ENCODE measurements at regions not wholly inside any gene's neighbourhood (a gene's known extent, or its start where the extent isn't known, plus 50 kb on each side); places are given as distances from the start of the nearest gene placed in this dataset.

GRCh38 chr5:125603321-125603720 lies 819.9 kb upstream of the GRAMD2B start:
- CTCF ChIA-PET = no interaction called here
- FAIRE-seq = no peak

More at GRCh38 chr5:125603321-125603720, 819.9 kb upstream of the GRAMD2B start:
- Histone ChIP-seq H3K9me3 (replicated peaks; ENCODE audit: control insufficient read depth, insufficient read depth, low read length) (no peaks in the 10 kb centered on the region), H3K9ac (replicated peaks; ENCODE audit: extremely low read depth, insufficient read depth, low read length) (no peak overlapping the region), H3K4me1 (ENCODE audit: control insufficient read depth, extremely low read depth, insufficient read depth, low read length) (no peaks in the 10 kb centered on the region), H2AFZ (ENCODE audit: low read depth, low read length) (no peak overlapping the region), H3K36me3 (ENCODE audit: control insufficient read depth in 2 of 2, extremely low read depth in 1 of 2, insufficient read depth in 2 of 2, low read length in 2 of 2) (no peaks in the 10 kb centered on the region), H3K9me1 (replicated peaks; ENCODE audit: control insufficient read depth, extremely low read depth, insufficient read depth, low read length) (no peaks in the 10 kb centered on the region), H3K4me3 (replicated peaks in 1 of 3; ENCODE audit: insufficient read depth in 1 of 3, low read depth in 1 of 3, low read length in 3 of 3) (no peak overlapping the region), H3K27me3 (ENCODE audit: control insufficient read depth in 2 of 2, insufficient read depth in 2 of 2, low read length in 2 of 2) (no peaks in the 10 kb centered on the region), H3K79me2 (ENCODE audit: control insufficient read depth, insufficient read depth, low read length) (no peaks in the 10 kb centered on the region), H4K20me1 (replicated peaks; ENCODE audit: control insufficient read depth, extremely low read depth, insufficient read depth, low read length) (no peaks in the 10 kb centered on the region), H3K27ac (ENCODE audit: insufficient read depth, low read depth, low read length) (no peak overlapping the region), H3K4me2 (ENCODE audit: insufficient read depth, low read length) (no peak overlapping the region)
- POLR2A ChIA-PET = no interaction called here
- dilution Hi-C loops (cut with MboI; ENCODE audit: extremely low pct_ligation_motif_present, low sequenced_read_pairs) (no loop called here), intact Hi-C loops (cut with micrococcal nuclease) (no loop called here)
- no peak for DNase-seq (ENCODE audit: low read depth, low spot score)
- BruUV-seq (replicated peaks) = no TSS peak
- no peak for TF ChIP-seq MYC (IDR thresholded peaks at IDR 0.05; ENCODE audit: low read depth, low read length)
- no peak for TF ChIP-seq EZH2 (IDR thresholded peaks at IDR 0.05; ENCODE audit: borderline replicate concordance, low read depth, low read length, severe bottlenecking)
- TF ChIP-seq, protein P1, sequence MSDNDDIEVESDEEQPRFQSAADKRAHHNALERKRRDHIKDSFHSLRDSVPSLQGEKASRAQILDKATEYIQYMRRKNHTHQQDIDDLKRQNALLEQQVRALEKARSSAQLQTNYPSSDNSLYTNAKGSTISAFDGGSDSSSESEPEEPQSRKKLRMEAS (IDR thresholded peaks at IDR 0.05; ENCODE audit: insufficient read depth, insufficient read length) = no peak
- no peak for TF ChIP-seq POLR2AphosphoS5 (IDR thresholded peaks at IDR 0.05; ENCODE audit: insufficient read depth, low read depth, low read length)
- TF ChIP-seq POLR2A (IDR thresholded peaks at IDR 0.05; ENCODE audit: low read depth, low read length) = no peak
- TF ChIP-seq, protein P2, sequence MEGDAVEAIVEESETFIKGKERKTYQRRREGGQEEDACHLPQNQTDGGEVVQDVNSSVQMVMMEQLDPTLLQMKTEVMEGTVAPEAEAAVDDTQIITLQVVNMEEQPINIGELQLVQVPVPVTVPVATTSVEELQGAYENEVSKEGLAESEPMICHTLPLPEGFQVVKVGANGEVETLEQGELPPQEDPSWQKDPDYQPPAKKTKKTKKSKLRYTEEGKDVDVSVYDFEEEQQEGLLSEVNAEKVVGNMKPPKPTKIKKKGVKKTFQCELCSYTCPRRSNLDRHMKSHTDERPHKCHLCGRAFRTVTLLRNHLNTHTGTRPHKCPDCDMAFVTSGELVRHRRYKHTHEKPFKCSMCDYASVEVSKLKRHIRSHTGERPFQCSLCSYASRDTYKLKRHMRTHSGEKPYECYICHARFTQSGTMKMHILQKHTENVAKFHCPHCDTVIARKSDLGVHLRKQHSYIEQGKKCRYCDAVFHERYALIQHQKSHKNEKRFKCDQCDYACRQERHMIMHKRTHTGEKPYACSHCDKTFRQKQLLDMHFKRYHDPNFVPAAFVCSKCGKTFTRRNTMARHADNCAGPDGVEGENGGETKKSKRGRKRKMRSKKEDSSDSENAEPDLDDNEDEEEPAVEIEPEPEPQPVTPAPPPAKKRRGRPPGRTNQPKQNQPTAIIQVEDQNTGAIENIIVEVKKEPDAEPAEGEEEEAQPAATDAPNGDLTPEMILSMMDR (IDR thresholded peaks at IDR 0.05; ENCODE audit: extremely low read depth in 1 of 2, insufficient read depth in 1 of 2, low read depth in 1 of 2, low read length in 2 of 2) = no peak
- TF ChIP-seq GATA2 (IDR thresholded peaks at IDR 0.05; ENCODE audit: insufficient read depth, insufficient read length, low read depth, low read length) = no peak
- no peak for TF ChIP-seq JUN (IDR thresholded peaks at IDR 0.05; ENCODE audit: borderline replicate concordance, insufficient read depth, insufficient read length, low read depth)
- TF ChIP-seq FOS (IDR thresholded peaks at IDR 0.05; ENCODE audit: borderline replicate concordance, insufficient read depth, low read length) = no peak

Data from endothelial cell of umbilical vein (primary cell).